ENCODE measurements at regions not wholly inside any gene's neighbourhood (a gene's known extent, or its start where the extent isn't known, plus 50 kb on each side); places are given as distances from the start of the nearest gene placed in this dataset.
"Not testable (repeated sequence)": the region's sequence is repeated elsewhere in the genome, so short reads cannot be mapped to it uniquely, and the experiment has no call there.

- H3K27ac ChIP-seq (ENCODE audit: extremely low read length, insufficient read depth, low read length); ATAC-seq; H2AFZ ChIP-seq (ENCODE audit: low read length); H3K4me2 ChIP-seq (ENCODE audit: low read depth, low read length); H3K9ac ChIP-seq (ENCODE audit: insufficient read depth, low read depth, low read length); H3K27me3 ChIP-seq (ENCODE audit: control insufficient read depth in 1 of 2, insufficient read depth in 2 of 2, low read length in 2 of 2); DNase-seq (ENCODE audit: low spot score); in situ Hi-C loops (cut with HindIII; ENCODE audit: extremely low pct_ligation_motif_present, low pct_unique_long_range_greater_than_20kb); POLR2A ChIA-PET; FAIRE-seq; H3K79me2 ChIP-seq (ENCODE audit: insufficient read depth, low read length); H3K36me3 ChIP-seq (replicated peaks in 1 of 2; ENCODE audit: control insufficient read depth in 1 of 2, insufficient read depth in 2 of 2, low read length in 2 of 2); CTCF ChIA-PET (ENCODE audit: low intra/inter-chr PET ratio, low total read pairs); H3K9me3 ChIP-seq (ENCODE audit: low read length); H4K20me1 ChIP-seq (ENCODE audit: insufficient read depth, low read length); BruUV-seq (replicated peaks); H3K4me3 ChIP-seq (replicated peaks in 1 of 3; ENCODE audit: insufficient read depth in 1 of 3, low read depth in 2 of 3, low read length in 3 of 3): not testable (repeated sequence)
- H3K4me1 ChIP-seq (ENCODE audit: insufficient read depth, low read length), result peaks cover 12% of the 10 kb centered on the region
- TF ChIP-seq ZNF121 (CRISPR knock-in tag; IDR thresholded peaks at IDR 0.05), result peak; percentile 24; the same call in 1 of the 2 replicates
- WGBS (ENCODE audit: low lambda C conversion rate), result 74% methylated on average over 8 of the region's 8 CpGs
- intact Hi-C loops (cut with micrococcal nuclease; ENCODE audit: unreplicated experiment), result loop anchor here (2.0 kb wide), 1 partner anchor 130 kb away; no protein-coding TSS in a partner anchor
These were observed 132.2 kb upstream of the CIBAR2 start for GRCh38 chr16:85244452-85244851.

DNA sequence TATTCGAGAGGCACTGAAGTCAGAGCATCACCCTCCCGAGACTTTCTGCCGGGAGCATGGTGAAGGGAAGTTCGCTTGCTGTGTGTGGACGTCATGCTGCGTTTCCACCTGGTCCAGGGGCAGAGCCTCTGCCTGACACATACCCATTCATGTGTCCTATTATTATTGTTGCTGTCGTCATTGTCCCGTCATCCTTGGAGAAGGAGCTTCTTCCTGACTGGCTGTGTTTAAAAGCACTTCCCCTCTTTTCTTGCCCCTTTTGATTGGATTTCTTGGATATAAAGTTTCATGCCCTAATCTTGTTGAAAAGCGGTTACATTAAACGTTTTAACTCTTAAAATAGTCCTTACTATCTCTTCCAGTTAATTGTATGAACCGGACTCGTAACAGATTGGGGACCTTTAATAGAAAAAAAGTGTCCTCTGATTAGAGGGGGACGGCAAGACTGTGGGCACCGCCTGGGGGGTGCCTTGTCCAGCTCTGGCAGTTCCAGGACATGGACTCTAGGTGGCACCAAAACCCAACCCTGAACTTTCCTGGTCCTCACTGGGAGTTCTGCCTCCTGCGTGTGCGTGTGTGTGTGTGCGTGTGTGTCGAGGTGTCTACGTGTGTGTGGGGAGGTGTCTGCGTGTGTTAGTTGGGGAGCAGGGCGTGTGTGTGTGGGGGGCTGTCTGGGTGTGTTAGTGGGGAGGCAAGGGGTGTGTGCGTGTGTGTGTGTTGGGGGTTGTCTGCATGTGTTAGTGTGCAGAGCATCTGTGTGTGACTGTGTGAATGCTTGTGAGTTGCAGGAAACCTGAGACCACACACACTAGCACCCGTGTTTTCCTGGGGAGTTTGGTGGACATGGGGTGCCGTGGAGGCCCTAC lies 133.3 kb upstream of the CIBAR2 start:
- BruUV-seq (replicated peaks), result no TSS peak
- H3K9ac ChIP-seq (ENCODE audit: insufficient read depth, low read depth, low read length), result no peak overlapping the region
- CTCF ChIA-PET (ENCODE audit: low intra/inter-chr PET ratio, low total read pairs), result interaction anchor here (1.3 kb wide), 1 partner anchor 74 kb away, joined by 4 read pairs; no protein-coding TSS in a partner anchor
- H4K20me1 ChIP-seq (ENCODE audit: insufficient read depth, low read length), result peaks cover under 1% of the 10 kb centered on the region; the same call in 1 of the 2 replicates
- no peaks in the 10 kb centered on the region; a peak in 1 of 5 replicates for H3K27me3 ChIP-seq (ENCODE audit: control insufficient read depth in 1 of 2, insufficient read depth in 2 of 2, low read length in 2 of 2)
- FAIRE-seq, result peak; percentile 95
- DNase-seq (ENCODE audit: low spot score), result peak; percentile 51
- H3K79me2 ChIP-seq (ENCODE audit: insufficient read depth, low read length), result no peaks in the 10 kb centered on the region
- ATAC-seq, result peak; percentile 69
- no peaks in the 10 kb centered on the region for H3K9me3 ChIP-seq (ENCODE audit: low read length)
- H3K4me2 ChIP-seq (ENCODE audit: low read depth, low read length), result no peak overlapping the region
- intact Hi-C loops (cut with micrococcal nuclease; ENCODE audit: unreplicated experiment) (loop anchor here (2.0 kb wide), 1 partner anchor 131 kb away; no protein-coding TSS in a partner anchor), in situ Hi-C loops (cut with HindIII; ENCODE audit: extremely low pct_ligation_motif_present, low pct_unique_long_range_greater_than_20kb) (no loop called here)
- no peak overlapping the region for H2AFZ ChIP-seq (ENCODE audit: low read length)
- 23% methylated on average over 22 of the region's 24 CpGs for WGBS (ENCODE audit: low lambda C conversion rate)
- H3K27ac ChIP-seq (ENCODE audit: extremely low read length, insufficient read depth, low read length), result no peak overlapping the region
- H3K4me3 ChIP-seq (replicated peaks in 1 of 3; ENCODE audit: insufficient read depth in 1 of 3, low read depth in 2 of 3, low read length in 3 of 3), result no peak overlapping the region
- POLR2A ChIA-PET, result no interaction called here
- peaks cover 12% of the 10 kb centered on the region for H3K4me1 ChIP-seq (ENCODE audit: insufficient read depth, low read length)
- no peaks in the 10 kb centered on the region for H3K36me3 ChIP-seq (replicated peaks in 1 of 2; ENCODE audit: control insufficient read depth in 1 of 2, insufficient read depth in 2 of 2, low read length in 2 of 2)
- no peak for TF ChIP-seq TFDP1 (CRISPR knock-in tag; IDR thresholded peaks at IDR 0.05; ENCODE audit: borderline replicate concordance)
- TF ChIP-seq ZNF713 (CRISPR knock-in tag; IDR thresholded peaks at IDR 0.05), result no peak
- TF ChIP-seq SKI (IDR thresholded peaks at IDR 0.05; ENCODE audit: partially characterized antibody), result no peak
- TF ChIP-seq ZNF292 (CRISPR knock-in tag; IDR thresholded peaks at IDR 0.05; ENCODE audit: borderline replicate concordance, low read depth), result peak; percentile 19; the same call in 1 of the 2 replicates
- TF ChIP-seq SKIL (CRISPR knock-in tag; IDR thresholded peaks at IDR 0.05; ENCODE audit: borderline replicate concordance), result peak; percentile 32; the same call in 1 of the 2 replicates
- TF ChIP-seq NFYB (CRISPR knock-in tag; IDR thresholded peaks at IDR 0.05), result no peak
- TF ChIP-seq CEBPB (IDR thresholded peaks at IDR 0.05; ENCODE audit: borderline replicate concordance, low read depth, low read length), result no peak
- no peak for TF ChIP-seq NR2F6 (IDR thresholded peaks at IDR 0.05)
- TF ChIP-seq NR2F6 (CRISPR knock-in tag; IDR thresholded peaks at IDR 0.05), result 0 out of 2 replicates have a peak, but pooled peaks have one; percentile 6
- no peak for TF ChIP-seq MATR3 (CRISPR knock-in tag; IDR thresholded peaks at IDR 0.05)
- TF ChIP-seq ZNF501 (CRISPR knock-in tag; IDR thresholded peaks at IDR 0.05), result no peak
- TF ChIP-seq ZZZ3 (CRISPR knock-in tag; IDR thresholded peaks at IDR 0.05; ENCODE audit: borderline replicate concordance), result 0 out of 2 replicates have a peak, but pooled peaks have one; percentile 60
- no peak for TF ChIP-seq CCDC6 (CRISPR knock-in tag; IDR thresholded peaks at IDR 0.05)
- no peak for TF ChIP-seq ZNF775 (CRISPR knock-in tag; IDR thresholded peaks at IDR 0.05; ENCODE audit: borderline replicate concordance)
